WTC11 (cell line): ENCODE measurements at regions not wholly inside any gene's neighbourhood (a gene's known extent, or its start where the extent isn't known, plus 50 kb on each side); places are given as distances from the start of the nearest gene placed in this dataset.

ENCODE experiments used
- ATAC-seq: fragments of 200-7000 bp; cut with Tn5 transposase; 2 replicates; pipeline ENCODE4 v1.10.0; 2021; ENCODE audit warnings: mild to moderate bottlenecking, moderate library complexity
- CTCF ChIA-PET: fragments of 300-600 bp; sonication (Branson Sonifier 250); formaldehyde crosslinking; loops from one replicate; lab custom pipeline; 2021; ENCODE audit warnings: antibody characterized with exemption; lab: Charles Lee
- POLR2A ChIA-PET: fragments of 350-600 bp; sonication (Branson Sonifier 250); formaldehyde crosslinking; loops from one replicate; lab custom pipeline; 2021; ENCODE audit warnings: antibody characterized with exemption; lab: Charles Lee
- DNase-seq: peaks from one replicate; pipeline ENCODE4 v3.0.0; 2021; ENCODE audit warnings: low spot score
- H3K27ac Mint-ChIP-seq: 2 replicates; pipeline ENCODE4 v1.8.0; 2021; ENCODE audit warnings: mixed read lengths
- H3K27me3 Mint-ChIP-seq: 2 replicates; pipeline ENCODE4 v1.8.0; 2021; ENCODE audit warnings: low read depth, mild to moderate bottlenecking, moderate library complexity, mixed read lengths
- H3K36me3 Mint-ChIP-seq: 2 replicates; pipeline ENCODE4 v1.8.0; 2021; ENCODE audit warnings: mixed read lengths
- H3K4me1 Mint-ChIP-seq: 2 replicates; pipeline ENCODE4 v1.8.0; 2022; ENCODE audit warnings: mixed read lengths
- H3K4me3 Mint-ChIP-seq: 2 replicates; pipeline ENCODE4 v1.8.0; 2021; ENCODE audit warnings: mild to moderate bottlenecking, moderate library complexity, mixed read lengths
- H3K9me3 Mint-ChIP-seq: 2 replicates; pipeline ENCODE4 v1.8.0; 2021; ENCODE audit warnings: mixed read lengths
- ATF1 ChIP-seq: sonication (generic); formaldehyde crosslinking; IDR thresholded peaks from 2 replicates; pipeline ENCODE4 v1.8.1; 2023; ENCODE audit warnings: mild to moderate bottlenecking, moderate library complexity, missing genetic modification reagents
- ATF3 ChIP-seq: sonication (generic); formaldehyde crosslinking; conservative IDR thresholded peaks from 2 replicates; pipeline ENCODE4 v1.8.1; 2022; ENCODE audit warnings: mild to moderate bottlenecking, missing genetic modification reagents
- CBFB ChIP-seq: sonication (generic); formaldehyde crosslinking; IDR thresholded peaks from 2 replicates; pipeline ENCODE4 v1.8.1; 2022; ENCODE audit warnings: mild to moderate bottlenecking, low read depth, missing genetic modification reagents
- E2F4 ChIP-seq: sonication (generic); formaldehyde crosslinking; IDR thresholded peaks from 2 replicates; pipeline ENCODE4 v1.8.1; 2022; ENCODE audit warnings: low read depth, mild to moderate bottlenecking, moderate library complexity, missing genetic modification reagents, borderline replicate concordance
- E2F5 ChIP-seq: sonication (generic); formaldehyde crosslinking; IDR thresholded peaks from 2 replicates; pipeline ENCODE4 v1.8.1; 2022; ENCODE audit warnings: mild to moderate bottlenecking, moderate library complexity, missing genetic modification reagents
- IRF1 ChIP-seq: sonication (generic); formaldehyde crosslinking; IDR thresholded peaks from 2 replicates; pipeline ENCODE4 v1.8.0; 2023; ENCODE audit warnings: missing genetic modification reagents
- MAX ChIP-seq: sonication (generic); formaldehyde crosslinking; IDR thresholded peaks from 2 replicates; pipeline ENCODE4 v1.8.0; 2022; ENCODE audit warnings: mild to moderate bottlenecking, missing genetic modification reagents
- NFATC4 ChIP-seq: fragments of 250-450 bp; sonication (Bioruptor Pico); IDR thresholded peaks from 2 replicates; pipeline ENCODE4 v1.9.0; 2021; ENCODE audit warnings: mild to moderate bottlenecking
- PRRX2 ChIP-seq: fragments of 250-450 bp; sonication (Bioruptor Pico); IDR thresholded peaks from 2 replicates; pipeline ENCODE4 v1.8.0; 2021; ENCODE audit warnings: mild to moderate bottlenecking
- RORB ChIP-seq: fragments of 250-450 bp; sonication (Bioruptor Pico); IDR thresholded peaks from 2 replicates; pipeline ENCODE4 v1.9.0; 2021; ENCODE audit warnings: mild to moderate bottlenecking
- SOX15 ChIP-seq: fragments of 250-450 bp; sonication (Bioruptor Pico); IDR thresholded peaks from 2 replicates; pipeline ENCODE4 v1.9.0; 2021; ENCODE audit warnings: mild to moderate bottlenecking
- SP1 ChIP-seq: sonication (generic); formaldehyde crosslinking; conservative IDR thresholded peaks from 2 replicates; pipeline ENCODE4 v1.8.1; 2022; ENCODE audit warnings: missing genetic modification reagents
- STAT6 ChIP-seq: sonication (generic); formaldehyde crosslinking; conservative IDR thresholded peaks from 2 replicates; pipeline ENCODE4 v1.8.1; 2023; ENCODE audit warnings: mild to moderate bottlenecking, low read depth, missing genetic modification reagents, moderate library complexity
- TCF7 ChIP-seq: sonication (generic); formaldehyde crosslinking; IDR thresholded peaks from 2 replicates; pipeline ENCODE4 v1.8.0; 2022; ENCODE audit warnings: mild to moderate bottlenecking, low read depth, missing genetic modification reagents, moderate library complexity
- TEAD4 ChIP-seq: sonication (generic); formaldehyde crosslinking; IDR thresholded peaks from 2 replicates; pipeline ENCODE4 v1.8.0; 2022; ENCODE audit warnings: mild to moderate bottlenecking, missing genetic modification reagents
- ZNF138 ChIP-seq: sonication (generic); formaldehyde crosslinking; conservative IDR thresholded peaks from 2 replicates; pipeline ENCODE4 v1.8.1; 2022; ENCODE audit warnings: mild to moderate bottlenecking, moderate library complexity, missing genetic modification reagents
- ZNF263 ChIP-seq: sonication (generic); formaldehyde crosslinking; IDR thresholded peaks from 2 replicates; pipeline ENCODE4 v1.8.1; 2022; ENCODE audit warnings: low read depth, mild to moderate bottlenecking, moderate library complexity, missing genetic modification reagents
- ZNF281 ChIP-seq: sonication (generic); formaldehyde crosslinking; IDR thresholded peaks from 2 replicates; pipeline ENCODE4 v1.8.0; 2023; ENCODE audit warnings: mild to moderate bottlenecking, missing genetic modification reagents
- ZNF396 ChIP-seq: fragments of 250-450 bp; sonication (Bioruptor Pico); IDR thresholded peaks from 2 replicates; pipeline ENCODE4 v1.8.0; 2021; ENCODE audit warnings: mild to moderate bottlenecking, moderate library complexity, borderline replicate concordance
- ZNF416 ChIP-seq: fragments of 250-450 bp; sonication (Bioruptor Pico); IDR thresholded peaks from 2 replicates; pipeline ENCODE4 v1.9.0; 2021; ENCODE audit warnings: mild to moderate bottlenecking, inconsistent platforms
- ZNF671 ChIP-seq: fragments of 250-450 bp; sonication (Bioruptor Pico); IDR thresholded peaks from 2 replicates; pipeline ENCODE4 v1.8.0; 2021; ENCODE audit warnings: mild to moderate bottlenecking

- peaks cover 10% of the 10 kb centered on the region; the same call in 1 of the 2 replicates for H3K9me3 Mint-ChIP-seq
- ChIA-PET POLR2A (no interaction called here), CTCF (no interaction called here)
- H3K4me3 Mint-ChIP-seq = no peak overlapping the region
- H3K4me1 Mint-ChIP-seq = no peaks in the 10 kb centered on the region; the same call in 1 of the 2 replicates
- H3K36me3 Mint-ChIP-seq = no peaks in the 10 kb centered on the region
- DNase-seq (no peak), ATAC-seq (no peak)
- no peaks in the 10 kb centered on the region for H3K27me3 Mint-ChIP-seq
- no peak overlapping the region for H3K27ac Mint-ChIP-seq
- TF ChIP-seq PRRX2 (no peak), ZNF281 (CRISPR knock-in tag) (no peak), ZNF671 (CRISPR knock-in tag) (no peak), TEAD4 (no peak), E2F5 (CRISPR knock-in tag) (no peak), RORB (CRISPR knock-in tag) (no peak), SP1 (CRISPR knock-in tag) (no peak), E2F4 (no peak), ZNF138 (no peak), ATF3 (CRISPR knock-in tag) (no peak), NFATC4 (CRISPR knock-in tag) (no peak), CBFB (CRISPR knock-in tag) (no peak), STAT6 (CRISPR knock-in tag) (no peak), TCF7 (no peak), ATF1 (CRISPR knock-in tag) (no peak)
Measured at GRCh38 chr13:21800837-21801616, 130.2 kb downstream of the FGF9 start.

GRCh38 chr13:21805733-21806132 lies 134.9 kb downstream of the FGF9 start:
- ATAC-seq (no peak), DNase-seq (no peak)
- no peaks in the 10 kb centered on the region for H3K36me3 Mint-ChIP-seq
- H3K4me3 Mint-ChIP-seq = no peak overlapping the region
- no peaks in the 10 kb centered on the region for H3K27me3 Mint-ChIP-seq
- peaks cover 15% of the 10 kb centered on the region for H3K9me3 Mint-ChIP-seq
- no peaks in the 10 kb centered on the region for H3K4me1 Mint-ChIP-seq
- TF ChIP-seq SOX15 (CRISPR knock-in tag) (no peak), ZNF416 (CRISPR knock-in tag) (no peak), IRF1 (CRISPR knock-in tag) (no peak), SP1 (CRISPR knock-in tag) (no peak), ZNF263 (no peak), MAX (no peak), ZNF396 (CRISPR knock-in tag) (no peak)
- H3K27ac Mint-ChIP-seq = no peak overlapping the region
- ChIA-PET POLR2A (no interaction called here), CTCF (no interaction called here)
